HL-60 (cell line): ENCODE measurements at regions not wholly inside any gene's neighbourhood (a gene's known extent, or its start where the extent isn't known, plus 50 kb on each side); places are given as distances from the start of the nearest gene placed in this dataset.

Experiments
- DNase-seq, 2 experiments: peaks; one replicate each; pipeline ENCODE4 v3.0.0-alpha.2; 2010 to 2020; ENCODE audit warnings: low read depth in 1 of 2, low spot score in 1 of 2
- H3K27ac ChIP-seq: fragments of 250-450 bp; sonication (Bioruptor Pico); replicated peaks from 2 replicates; pipeline ENCODE4 v1.5.1; 2020; ENCODE audit warnings: mild to moderate bottlenecking, moderate library complexity
- H3K27me3 ChIP-seq: fragments of 250-450 bp; sonication (Bioruptor Pico); 2 replicates; pipeline ENCODE4 v1.5.1; 2021; ENCODE audit warnings: mild to moderate bottlenecking, moderate library complexity; ENCODE audit not compliant: insufficient read depth, poor library complexity, severe bottlenecking
- H3K4me3 ChIP-seq: replicated peaks from 2 replicates; pipeline ENCODE4 v1.5.1; 2011; ENCODE audit warnings: mild to moderate bottlenecking, control low read depth, low read length; ENCODE audit not compliant: insufficient read depth
- GABPA ChIP-seq: IDR thresholded peaks from 2 replicates; pipeline ENCODE4 v1.6.1; 2012; ENCODE audit warnings: low read depth
- POLR2AphosphoS5 ChIP-seq: IDR thresholded peaks from 2 replicates; pipeline ENCODE4 v1.6.1; 2012; ENCODE audit warnings: low read depth
- SPI1 ChIP-seq: IDR thresholded peaks from 2 replicates; pipeline ENCODE4 v1.6.1; 2012; ENCODE audit warnings: low read depth, mild to moderate bottlenecking, borderline replicate concordance
- TF ChIP-seq, protein P1 (sequence below): IDR thresholded peaks from one replicate; pipeline ENCODE4 v1.5.1; 2011; ENCODE audit warnings: low read length, control low read depth, inconsistent platforms; ENCODE audit not compliant: insufficient read depth
- TF ChIP-seq, protein P2 (sequence below): IDR thresholded peaks from 2 replicates; pipeline ENCODE4 v1.6.1; 2012; ENCODE audit warnings: low read depth; ENCODE audit not compliant: insufficient replicate concordance

DNA sequence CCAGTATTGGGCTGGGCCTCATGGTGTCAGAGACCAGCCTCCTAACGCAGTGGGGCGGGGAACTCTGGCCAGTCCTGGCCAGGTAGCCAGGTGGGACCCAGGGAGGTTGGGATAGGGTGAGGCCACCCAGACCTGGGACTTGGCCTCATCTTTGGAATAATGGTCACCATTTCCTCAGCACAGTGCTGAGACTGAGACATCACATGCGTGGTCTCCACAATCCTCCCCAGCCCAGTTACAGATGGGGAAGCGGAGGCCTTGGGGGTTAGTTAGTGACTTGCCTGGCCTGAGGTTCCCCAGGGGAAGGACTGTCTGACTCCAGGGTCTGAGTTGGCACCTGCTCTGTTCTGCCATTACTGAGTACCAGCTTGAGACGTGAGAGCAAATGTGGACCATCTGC is 77.9 kb upstream of the CASZ1 start:
- H3K27ac ChIP-seq, result no peak overlapping the region
- H3K4me3 ChIP-seq, result no peak overlapping the region
- TF ChIP-seq SPI1 (no peak), GABPA (no peak), POLR2AphosphoS5 (no peak)
- TF ChIP-seq, protein P1, sequence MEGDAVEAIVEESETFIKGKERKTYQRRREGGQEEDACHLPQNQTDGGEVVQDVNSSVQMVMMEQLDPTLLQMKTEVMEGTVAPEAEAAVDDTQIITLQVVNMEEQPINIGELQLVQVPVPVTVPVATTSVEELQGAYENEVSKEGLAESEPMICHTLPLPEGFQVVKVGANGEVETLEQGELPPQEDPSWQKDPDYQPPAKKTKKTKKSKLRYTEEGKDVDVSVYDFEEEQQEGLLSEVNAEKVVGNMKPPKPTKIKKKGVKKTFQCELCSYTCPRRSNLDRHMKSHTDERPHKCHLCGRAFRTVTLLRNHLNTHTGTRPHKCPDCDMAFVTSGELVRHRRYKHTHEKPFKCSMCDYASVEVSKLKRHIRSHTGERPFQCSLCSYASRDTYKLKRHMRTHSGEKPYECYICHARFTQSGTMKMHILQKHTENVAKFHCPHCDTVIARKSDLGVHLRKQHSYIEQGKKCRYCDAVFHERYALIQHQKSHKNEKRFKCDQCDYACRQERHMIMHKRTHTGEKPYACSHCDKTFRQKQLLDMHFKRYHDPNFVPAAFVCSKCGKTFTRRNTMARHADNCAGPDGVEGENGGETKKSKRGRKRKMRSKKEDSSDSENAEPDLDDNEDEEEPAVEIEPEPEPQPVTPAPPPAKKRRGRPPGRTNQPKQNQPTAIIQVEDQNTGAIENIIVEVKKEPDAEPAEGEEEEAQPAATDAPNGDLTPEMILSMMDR, result no peak
- TF ChIP-seq, protein P2, sequence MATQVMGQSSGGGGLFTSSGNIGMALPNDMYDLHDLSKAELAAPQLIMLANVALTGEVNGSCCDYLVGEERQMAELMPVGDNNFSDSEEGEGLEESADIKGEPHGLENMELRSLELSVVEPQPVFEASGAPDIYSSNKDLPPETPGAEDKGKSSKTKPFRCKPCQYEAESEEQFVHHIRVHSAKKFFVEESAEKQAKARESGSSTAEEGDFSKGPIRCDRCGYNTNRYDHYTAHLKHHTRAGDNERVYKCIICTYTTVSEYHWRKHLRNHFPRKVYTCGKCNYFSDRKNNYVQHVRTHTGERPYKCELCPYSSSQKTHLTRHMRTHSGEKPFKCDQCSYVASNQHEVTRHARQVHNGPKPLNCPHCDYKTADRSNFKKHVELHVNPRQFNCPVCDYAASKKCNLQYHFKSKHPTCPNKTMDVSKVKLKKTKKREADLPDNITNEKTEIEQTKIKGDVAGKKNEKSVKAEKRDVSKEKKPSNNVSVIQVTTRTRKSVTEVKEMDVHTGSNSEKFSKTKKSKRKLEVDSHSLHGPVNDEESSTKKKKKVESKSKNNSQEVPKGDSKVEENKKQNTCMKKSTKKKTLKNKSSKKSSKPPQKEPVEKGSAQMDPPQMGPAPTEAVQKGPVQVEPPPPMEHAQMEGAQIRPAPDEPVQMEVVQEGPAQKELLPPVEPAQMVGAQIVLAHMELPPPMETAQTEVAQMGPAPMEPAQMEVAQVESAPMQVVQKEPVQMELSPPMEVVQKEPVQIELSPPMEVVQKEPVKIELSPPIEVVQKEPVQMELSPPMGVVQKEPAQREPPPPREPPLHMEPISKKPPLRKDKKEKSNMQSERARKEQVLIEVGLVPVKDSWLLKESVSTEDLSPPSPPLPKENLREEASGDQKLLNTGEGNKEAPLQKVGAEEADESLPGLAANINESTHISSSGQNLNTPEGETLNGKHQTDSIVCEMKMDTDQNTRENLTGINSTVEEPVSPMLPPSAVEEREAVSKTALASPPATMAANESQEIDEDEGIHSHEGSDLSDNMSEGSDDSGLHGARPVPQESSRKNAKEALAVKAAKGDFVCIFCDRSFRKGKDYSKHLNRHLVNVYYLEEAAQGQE, result no peak
- no peaks in the 10 kb centered on the region for H3K27me3 ChIP-seq
- DNase-seq, result no peak

DNA sequence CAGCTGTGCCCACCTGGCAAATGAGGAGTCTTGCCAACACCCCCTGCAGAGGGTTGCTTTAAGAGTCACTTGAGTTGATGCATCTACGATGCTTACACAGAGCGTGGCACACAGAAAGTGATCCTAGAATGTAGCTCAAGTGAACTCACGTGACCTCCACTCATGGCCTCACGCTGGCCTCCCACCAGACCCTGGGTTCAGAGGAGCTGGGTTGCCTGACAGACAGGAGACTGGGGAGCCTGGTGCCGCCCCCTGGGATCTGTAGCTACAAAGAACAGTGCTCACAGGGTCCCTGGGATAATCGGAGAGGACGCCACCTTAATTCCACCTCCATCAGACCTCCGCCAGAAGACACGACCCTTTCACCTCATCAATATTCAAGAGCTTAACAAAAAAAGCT is 81.4 kb upstream of the CASZ1 start:
- no peak for DNase-seq
- no peak for TF ChIP-seq SPI1
- TF ChIP-seq POLR2AphosphoS5, result no peak
- TF ChIP-seq GABPA, result no peak
- TF ChIP-seq, protein P1, result no peak
- TF ChIP-seq, protein P2, result no peak
- no peak overlapping the region for H3K27ac ChIP-seq
- no peak overlapping the region for H3K4me3 ChIP-seq
- no peaks in the 10 kb centered on the region for H3K27me3 ChIP-seq

GRCh38 chr1:10878469-10878868 is 82.0 kb upstream of the CASZ1 start:
- no peaks in the 10 kb centered on the region for H3K27me3 ChIP-seq
- no peak for DNase-seq
- no peak overlapping the region for H3K4me3 ChIP-seq
- no peak for TF ChIP-seq GABPA
- TF ChIP-seq, protein P1, result no peak
- no peak for TF ChIP-seq POLR2AphosphoS5
- TF ChIP-seq, protein P2, result no peak
- no peak for TF ChIP-seq SPI1
- H3K27ac ChIP-seq, result no peak overlapping the region
